HepG2 (cell line): ENCODE measurements at regions not wholly inside any gene's neighbourhood (a gene's known extent, or its start where the extent isn't known, plus 50 kb on each side); places are given as distances from the start of the nearest gene placed in this dataset.

ENCODE experiments used
- ATAC-seq: fragments of 200-7000 bp; cut with Tn5 transposase; 3 replicates; pipeline ENCODE4 v1.9.1; 2020; ENCODE audit warnings: mild to moderate bottlenecking, moderate library complexity
- BruUV-seq: library from RNA; stranded (reverse); fragments of 400-500 nt; replicated peaks from 2 replicates; lab custom pipeline; 2021; lab: Mats Ljungman, UMichigan
- CTCF ChIA-PET: fragments of 300-600 bp; formaldehyde crosslinking; extraction: SDS; loops from one replicate; lab custom pipeline; 2021; ENCODE audit warnings: low total read pairs, inconsistent platforms, low intra/inter-chr PET ratio; lab: Yijun Ruan, JAX
- POLR2A ChIA-PET: fragments of 350-600 bp; sonication (Branson Sonifier 250); formaldehyde crosslinking; loops from one replicate; lab custom pipeline; 2020; ENCODE audit warnings: antibody characterized with exemption, inconsistent platforms; lab: Yijun Ruan, JAX
- DNase-seq: peaks from one replicate; pipeline ENCODE4 v3.0.0-alpha.2; 2015; ENCODE audit warnings: low spot score
- FAIRE-seq: peaks from 3 replicates; lab custom pipeline; 2011; peaks lifted over from hg19 to GRCh38; lab: Jason Lieb, UNC
- H2AFZ ChIP-seq: one replicate; pipeline ENCODE4 v1.6.1; 2011; ENCODE audit warnings: low read length, inconsistent platforms
- H3K27ac ChIP-seq: fragments of 300-600 bp; 3 replicates; pipeline ENCODE4 v1.8.0; 2011; ENCODE audit warnings: mixed run types, mild to moderate bottlenecking, mixed read lengths, low read length, inconsistent platforms; ENCODE audit not compliant: insufficient read depth; ENCODE audit errors: extremely low read length
- H3K27me3 ChIP-seq, 2 experiments: fragments of 200-600 bp in 1 of 2; 2 replicates in 1 of 2; 3 replicates in 1 of 2; pipeline versions ENCODE4 v1.6.0 to v1.8.0; 2011; ENCODE audit warnings: low read length in 2 of 2, mild to moderate bottlenecking in 2 of 2, moderate library complexity in 2 of 2, inconsistent platforms in 1 of 2; ENCODE audit not compliant: insufficient read depth in 2 of 2, control insufficient read depth in 1 of 2
- H3K36me3 ChIP-seq, 2 experiments: fragments of 200-600 bp in 1 of 2; replicated peaks in 1 of 2; 2 replicates in 1 of 2; 3 replicates in 1 of 2; pipeline versions ENCODE4 v1.5.1 to v1.8.0; 2011; ENCODE audit warnings: low read length in 2 of 2, inconsistent platforms in 1 of 2; ENCODE audit not compliant: insufficient read depth in 2 of 2, control insufficient read depth in 1 of 2
- H3K4me1 ChIP-seq: 2 replicates; pipeline ENCODE4 v1.5.1; 2012; ENCODE audit warnings: low read length, inconsistent platforms; ENCODE audit not compliant: insufficient read depth
- H3K4me2 ChIP-seq: 2 replicates; pipeline ENCODE4 v1.6.0; 2011; ENCODE audit warnings: low read depth, low read length, inconsistent platforms
- H3K4me3 ChIP-seq, 3 experiments: fragments of 200-600 bp in 1 of 3; sonication (generic), shearing (Covaris generic) in 1 of 3; replicated peaks in 1 of 3; 2 replicates each; pipeline ENCODE4 v1.5.1; 2011 to 2016; ENCODE audit warnings: low read length in 3 of 3, inconsistent platforms in 2 of 3, low read depth in 2 of 3, mild to moderate bottlenecking in 2 of 3, control low read depth in 1 of 3, mixed read lengths in 1 of 3; ENCODE audit not compliant: insufficient read depth in 1 of 3
- H3K79me2 ChIP-seq: one replicate; pipeline ENCODE4 v1.6.1; 2011; ENCODE audit warnings: low read length, inconsistent platforms; ENCODE audit not compliant: insufficient read depth
- H3K9ac ChIP-seq: 2 replicates; pipeline ENCODE4 v1.6.0; 2011; ENCODE audit warnings: mild to moderate bottlenecking, low read depth, low read length, inconsistent platforms; ENCODE audit not compliant: insufficient read depth
- H3K9me3 ChIP-seq: 2 replicates; pipeline ENCODE4 v1.5.1; 2012; ENCODE audit warnings: mild to moderate bottlenecking, low read length
- H4K20me1 ChIP-seq: 2 replicates; pipeline ENCODE4 v1.6.0; 2011; ENCODE audit warnings: inconsistent platforms, mild to moderate bottlenecking, low read length, moderate library complexity; ENCODE audit not compliant: insufficient read depth
- ARNT ChIP-seq: fragments of 450-650 bp; IDR thresholded peaks from 2 replicates; pipeline ENCODE4 v1.6.1; 2017
- ATF6 ChIP-seq: sonication (generic); formaldehyde crosslinking; conservative IDR thresholded peaks from 2 replicates; pipeline ENCODE4 v1.4.0; 2020; ENCODE audit warnings: missing genetic modification reagents
- HMGA1 ChIP-seq: sonication (generic); formaldehyde crosslinking; conservative IDR thresholded peaks from 2 replicates; pipeline ENCODE4 v1.4.0; 2020; ENCODE audit warnings: missing genetic modification reagents
- NCOR1 ChIP-seq: fragments of 200-600 bp; sonication (generic); IDR thresholded peaks from 2 replicates; pipeline ENCODE4 v1.7.0; 2017; ENCODE audit warnings: antibody characterized with exemption, low read length, borderline replicate concordance
- PAF1 ChIP-seq: IDR thresholded peaks from 2 replicates; pipeline ENCODE4 v1.6.1; 2016; ENCODE audit warnings: missing genetic modification reagents, missing compliant biosample characterization
- PCBP2 ChIP-seq: fragments of 200-400 bp; formaldehyde crosslinking; optimal IDR thresholded peaks from 2 replicates; pipeline ENCODE3; 2018; ENCODE audit warnings: low read length, low read depth; ENCODE audit not compliant: poor library complexity, severe bottlenecking
- RBM39 ChIP-seq: fragments of 200-400 bp; formaldehyde crosslinking; IDR thresholded peaks from one replicate; pipeline ENCODE4 v1.6.1; 2018; ENCODE audit warnings: antibody characterized with exemption, mild to moderate bottlenecking, low read depth, low read length; ENCODE audit not compliant: poor library complexity, severe bottlenecking
- RFX1 ChIP-seq: fragments of 450-650 bp; IDR thresholded peaks from 2 replicates; pipeline ENCODE4 v1.6.1; 2017
- SIN3B ChIP-seq: fragments of 150-350 bp; IDR thresholded peaks from 2 replicates; pipeline ENCODE4 v1.6.1; 2014; ENCODE audit warnings: low read length
- TP53 ChIP-seq: sonication (generic); formaldehyde crosslinking; conservative IDR thresholded peaks from 2 replicates; pipeline ENCODE4 v1.4.0; 2020; ENCODE audit warnings: missing genetic modification reagents
- ZIK1 ChIP-seq: sonication (generic); formaldehyde crosslinking; IDR thresholded peaks from 2 replicates; pipeline ENCODE4 v1.5.0; 2020; ENCODE audit warnings: mild to moderate bottlenecking, low read depth, missing genetic modification reagents, borderline replicate concordance
- ZKSCAN1 ChIP-seq: fragments of 150-350 bp; IDR thresholded peaks from 2 replicates; pipeline ENCODE4 v1.6.1; 2014; ENCODE audit warnings: low read length
- ZNF224 ChIP-seq: sonication (generic); formaldehyde crosslinking; IDR thresholded peaks from 2 replicates; pipeline ENCODE4 v1.5.0; 2020; ENCODE audit warnings: mild to moderate bottlenecking, missing genetic modification reagents
- ZNF225 ChIP-seq: sonication (generic); formaldehyde crosslinking; IDR thresholded peaks from 2 replicates; pipeline ENCODE4 v1.4.0; 2020; ENCODE audit warnings: mild to moderate bottlenecking, missing genetic modification reagents
- ZNF30 ChIP-seq: sonication (generic); formaldehyde crosslinking; IDR thresholded peaks from 2 replicates; pipeline ENCODE4 v1.5.0; 2020; ENCODE audit warnings: mild to moderate bottlenecking, missing genetic modification reagents
- ZNF326 ChIP-seq: sonication (generic); formaldehyde crosslinking; IDR thresholded peaks from 2 replicates; pipeline ENCODE4 v1.4.0; 2020; ENCODE audit warnings: missing genetic modification reagents, borderline replicate concordance
- ZNF430 ChIP-seq: sonication (generic); formaldehyde crosslinking; IDR thresholded peaks from 2 replicates; pipeline ENCODE4 v1.9.0; 2021; ENCODE audit warnings: mild to moderate bottlenecking, missing genetic modification reagents
- ZNF431 ChIP-seq: sonication (generic); formaldehyde crosslinking; IDR thresholded peaks from 2 replicates; pipeline ENCODE4 v1.9.0; 2022; ENCODE audit warnings: missing genetic modification reagents, low read depth, mild to moderate bottlenecking, borderline replicate concordance
- ZNF530 ChIP-seq: sonication (generic); formaldehyde crosslinking; IDR thresholded peaks from 2 replicates; pipeline ENCODE4 v1.5.0; 2020; ENCODE audit warnings: low read depth, mild to moderate bottlenecking, missing genetic modification reagents
- ZNF749 ChIP-seq: sonication (generic); formaldehyde crosslinking; IDR thresholded peaks from 2 replicates; pipeline ENCODE4 v1.8.0; 2022; ENCODE audit warnings: mild to moderate bottlenecking, missing genetic modification reagents, moderate library complexity, borderline replicate concordance
- in situ Hi-C: cut with HindIII; loops from 2 replicates; pipeline ENCODE4 v1.10.0; 2017; ENCODE audit warnings: low pct_unique_long_range_greater_than_20kb; ENCODE audit not compliant: extremely low pct_ligation_motif_present
- intact Hi-C: fragments of 100-400 bp; cut with micrococcal nuclease; formaldehyde crosslinking; loops from one replicate; pipeline ENCODE4 v1.10.0; 2022; ENCODE audit not compliant: unreplicated experiment

- ChIA-PET CTCF (no interaction called here), POLR2A (no interaction called here)
- in situ Hi-C loops: no loop called here
- FAIRE-seq (no peak), DNase-seq (no peak), ATAC-seq (no peak)
- Histone ChIP-seq H3K36me3 (no peaks in the 10 kb centered on the region), H3K4me2 (no peak overlapping the region), H3K4me1 (no peaks in the 10 kb centered on the region), H4K20me1 (no peaks in the 10 kb centered on the region), H3K9me3 (no peaks in the 10 kb centered on the region), H3K9ac (no peak overlapping the region), H3K79me2 (no peaks in the 10 kb centered on the region), H3K27ac (no peak overlapping the region), H2AFZ (no peak overlapping the region), H3K4me3 (no peak overlapping the region), H3K27me3 (no peaks in the 10 kb centered on the region)
- TF ChIP-seq ZNF326 (CRISPR knock-in tag): no peak
- no peak for TF ChIP-seq PCBP2
- no peak for TF ChIP-seq ARNT
- no peak for TF ChIP-seq TP53 (CRISPR knock-in tag)
- TF ChIP-seq RBM39: no peak
- no peak for TF ChIP-seq SIN3B
- TF ChIP-seq ZNF530: no peak
- TF ChIP-seq ZIK1 (CRISPR knock-in tag): no peak
- no peak for TF ChIP-seq ZNF749 (CRISPR knock-in tag)
- TF ChIP-seq ATF6 (CRISPR knock-in tag): no peak
- no peak for TF ChIP-seq ZNF225 (CRISPR knock-in tag)
- TF ChIP-seq ZNF224 (CRISPR knock-in tag): no peak
- no peak for TF ChIP-seq RFX1
- TF ChIP-seq ZNF431 (CRISPR knock-in tag): no peak
- no peak for TF ChIP-seq PAF1 (CRISPR knock-in tag)
- TF ChIP-seq NCOR1: no peak
- no peak for TF ChIP-seq HMGA1 (CRISPR knock-in tag)
- no peak for TF ChIP-seq ZNF430 (CRISPR knock-in tag)
- no peak for TF ChIP-seq ZKSCAN1
- TF ChIP-seq ZNF30: no peak
- intact Hi-C loops: no loop called here
- no TSS peak for BruUV-seq
Measured at GRCh38 chr5:74314906-74315305, 325.6 kb downstream of the ENC1 start.
